Endodermal cell (in vitro differentiated cells): ENCODE measurements at regions not wholly inside any gene's neighbourhood (a gene's known extent, or its start where the extent isn't known, plus 50 kb on each side); places are given as distances from the start of the nearest gene placed in this dataset.

Experiments used
- DNase-seq: peaks from one replicate; pipeline ENCODE4 v3.0.0-alpha.2; 2017
- H3K27ac ChIP-seq: 2 replicates; pipeline ENCODE4 v1.5.1; 2013; ENCODE audit warnings: mild to moderate bottlenecking, low read depth, low read length, moderate library complexity
- H3K27me3 ChIP-seq: 2 replicates; pipeline ENCODE4 v1.6.1; 2013; ENCODE audit warnings: mild to moderate bottlenecking, low read length, moderate library complexity; ENCODE audit not compliant: insufficient read depth, control insufficient read depth, poor library complexity, severe bottlenecking
- H3K36me3 ChIP-seq: 2 replicates; pipeline ENCODE4 v1.7.0; 2013; ENCODE audit warnings: mild to moderate bottlenecking, low read length, moderate library complexity; ENCODE audit not compliant: control insufficient read depth, insufficient read depth
- H3K4me1 ChIP-seq: one replicate; pipeline ENCODE4 v1.7.0; 2013; ENCODE audit warnings: low read length; ENCODE audit not compliant: control insufficient read depth, insufficient read depth
- H3K4me3 ChIP-seq: 2 replicates; pipeline ENCODE4 v1.5.1; 2013; ENCODE audit warnings: mild to moderate bottlenecking, low read length, moderate library complexity
- H3K9ac ChIP-seq: 2 replicates; pipeline ENCODE4 v1.6.1; 2013; ENCODE audit warnings: mild to moderate bottlenecking, low read length, moderate library complexity; ENCODE audit not compliant: poor library complexity, severe bottlenecking; ENCODE audit errors: extremely low read depth
- H3K9me3 ChIP-seq: 2 replicates; pipeline ENCODE4 v1.6.1; 2013; ENCODE audit warnings: mild to moderate bottlenecking, low read length, moderate library complexity; ENCODE audit not compliant: control insufficient read depth
- H3K27ac Mint-ChIP-seq: 2 replicates; pipeline ENCODE4 v1.8.0; 2020; ENCODE audit warnings: mixed read lengths
- H3K27me3 Mint-ChIP-seq: 2 replicates; pipeline ENCODE4 v1.8.0; 2021; ENCODE audit warnings: mild to moderate bottlenecking, mixed read lengths; ENCODE audit not compliant: insufficient read depth
- H3K36me3 Mint-ChIP-seq: 2 replicates; pipeline ENCODE4 v1.8.0; 2020; ENCODE audit warnings: low read depth, mixed read lengths
- H3K4me1 Mint-ChIP-seq: 2 replicates; pipeline ENCODE4 v1.8.0; 2020; ENCODE audit warnings: mixed read lengths
- H3K4me3 Mint-ChIP-seq: 2 replicates; pipeline ENCODE4 v1.8.0; 2020; ENCODE audit warnings: mild to moderate bottlenecking, moderate library complexity, mixed read lengths
- H3K9me3 Mint-ChIP-seq: 2 replicates; pipeline ENCODE4 v1.8.0; 2020; ENCODE audit warnings: mild to moderate bottlenecking, mixed read lengths
- CTCF ChIP-seq: fragments of 200-600 bp; sonication (generic); conservative IDR thresholded peaks from 2 replicates; pipeline ENCODE4 v1.5.0; 2021; ENCODE audit warnings: antibody characterized with exemption, mild to moderate bottlenecking
- WGBS, 2 experiments: methylation state at CpG; one replicate each; pipeline versions ENCODE4 v1.1.5 to v1.1.7; 2013; ENCODE audit warnings: missing lambda C conversion rate in 2 of 2, mixed read lengths in 1 of 2; ENCODE audit not compliant: insufficient coverage in 1 of 2, insufficient read length in 1 of 2; 5-methylcytosine and 5-hydroxymethylcytosine counted together

DNA sequence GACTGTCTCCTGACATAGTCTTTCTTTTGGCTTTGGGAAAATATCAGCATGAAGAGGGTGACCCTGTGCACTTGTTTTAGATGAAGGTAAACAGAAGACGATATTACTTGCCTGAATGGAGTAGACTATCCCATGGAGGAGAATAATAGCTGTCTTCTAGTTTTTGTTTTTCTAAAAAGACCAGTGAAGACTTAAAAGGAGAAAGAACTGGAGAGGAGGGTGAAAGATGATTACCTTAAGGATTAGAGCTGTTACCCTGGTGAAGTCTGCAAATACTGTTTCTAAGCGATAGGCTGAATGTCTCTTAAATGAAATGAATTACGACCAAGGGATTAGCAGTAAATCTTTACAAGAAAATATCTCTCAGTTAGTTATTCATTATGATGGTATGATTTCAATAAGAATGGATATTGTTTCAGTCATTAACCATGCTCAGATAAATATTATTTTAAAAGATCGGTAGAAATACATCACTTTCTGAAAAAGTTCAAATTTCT, 255.6 kb upstream of the FERD3L start:
- TF ChIP-seq CTCF, result no peak
- WGBS, 2 experiments, result 76 to 85% methylated on average over 4 of the region's 4 CpGs
- Mint-ChIP-seq H3K4me1 (peaks cover 46% of the 10 kb centered on the region), H3K27ac (peak overlapping the region; percentile 22), H3K4me3 (peak overlapping the region; percentile 20), H3K36me3 (no peaks in the 10 kb centered on the region), H3K9me3 (no peaks in the 10 kb centered on the region), H3K27me3 (no peaks in the 10 kb centered on the region)
- peak overlapping the region; percentile 61 for H3K4me3 ChIP-seq
- H3K9me3 ChIP-seq, result no peaks in the 10 kb centered on the region
- no peak overlapping the region for H3K9ac ChIP-seq
- H3K27ac ChIP-seq, result no peak overlapping the region
- no peaks in the 10 kb centered on the region for H3K36me3 ChIP-seq
- H3K27me3 ChIP-seq, result no peaks in the 10 kb centered on the region
- no peak for DNase-seq
- H3K4me1 ChIP-seq, result peaks cover 8% of the 10 kb centered on the region

DNA sequence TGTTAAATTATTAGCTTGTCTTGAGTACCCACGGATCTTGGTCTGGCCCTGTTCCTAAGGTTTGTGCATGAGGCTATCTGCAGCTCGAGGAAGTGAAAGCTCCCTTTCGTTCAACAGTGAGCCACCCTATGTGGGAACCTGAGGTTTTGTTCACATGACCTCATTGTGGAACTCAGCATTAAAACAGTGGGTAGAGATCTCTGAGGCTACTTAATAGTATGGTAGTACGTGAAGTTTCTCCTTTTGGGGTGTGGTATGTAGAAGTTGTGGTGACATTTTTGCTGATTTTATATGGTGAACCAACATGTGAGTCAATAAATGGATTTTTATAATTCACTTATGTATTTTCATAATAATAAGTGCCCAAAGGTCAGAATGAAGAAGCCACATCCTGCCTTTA, 252.7 kb upstream of the FERD3L start:
- Histone ChIP-seq H3K4me3 (no peak overlapping the region), H3K4me1 (peaks cover 3% of the 10 kb centered on the region), H3K36me3 (no peaks in the 10 kb centered on the region), H3K9me3 (no peaks in the 10 kb centered on the region), H3K9ac (no peak overlapping the region), H3K27me3 (no peaks in the 10 kb centered on the region), H3K27ac (no peak overlapping the region)
- Mint-ChIP-seq H3K4me3 (no peak overlapping the region), H3K36me3 (no peaks in the 10 kb centered on the region), H3K4me1 (peaks cover 36% of the 10 kb centered on the region), H3K27me3 (no peaks in the 10 kb centered on the region), H3K27ac (no peak overlapping the region), H3K9me3 (no peaks in the 10 kb centered on the region)
- DNase-seq, result no peak
- no peak for TF ChIP-seq CTCF
- WGBS, 2 experiments, result 94 to 95% methylated on average over 2 to 4 of the region's 4 CpGs

DNA sequence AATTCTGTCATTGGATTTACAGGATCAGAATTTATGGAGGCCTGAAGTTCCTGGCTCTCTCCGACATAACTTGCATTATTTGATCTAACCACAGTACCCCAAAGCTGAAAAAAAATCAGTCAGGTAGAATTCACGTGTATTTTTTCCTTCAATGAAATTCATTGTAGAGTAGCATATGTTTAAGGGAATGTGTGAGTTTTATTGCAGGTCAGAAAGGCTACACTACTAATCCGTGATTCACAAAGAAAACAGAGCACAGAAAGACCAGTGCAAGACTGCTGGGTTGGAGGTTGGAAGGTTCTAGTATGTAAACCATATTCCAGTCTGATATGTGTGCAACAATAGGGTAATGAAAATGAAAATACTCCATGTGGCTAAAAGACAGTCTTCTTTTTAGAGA, 247.0 kb upstream of the FERD3L start:
- H3K9me3 Mint-ChIP-seq, result peaks cover 3% of the 10 kb centered on the region
- H3K27me3 Mint-ChIP-seq, result no peaks in the 10 kb centered on the region
- no peak for DNase-seq
- H3K9ac ChIP-seq, result no peak overlapping the region
- H3K4me3 Mint-ChIP-seq, result no peak overlapping the region
- no peaks in the 10 kb centered on the region for H3K4me1 ChIP-seq
- H3K36me3 Mint-ChIP-seq, result no peaks in the 10 kb centered on the region
- peaks cover 3% of the 10 kb centered on the region for H3K4me1 Mint-ChIP-seq
- H3K9me3 ChIP-seq, result no peaks in the 10 kb centered on the region
- H3K27ac ChIP-seq, result no peak overlapping the region
- no peak for TF ChIP-seq CTCF
- H3K36me3 ChIP-seq, result no peaks in the 10 kb centered on the region
- no peak overlapping the region for H3K27ac Mint-ChIP-seq
- WGBS, 2 experiments, result 84 to 100% methylated on average over 2 to 3 of the region's 3 CpGs
- no peak overlapping the region for H3K4me3 ChIP-seq
- H3K27me3 ChIP-seq, result no peaks in the 10 kb centered on the region
